CD8-positive, alpha-beta memory T cell (primary cell): ENCODE measurements at regions not wholly inside any gene's neighbourhood (a gene's known extent, or its start where the extent isn't known, plus 50 kb on each side); places are given as distances from the start of the nearest gene placed in this dataset.

ENCODE experiments used
- CTCF ChIA-PET: fragments of 350-600 bp; sonication (Branson Sonifier 250); formaldehyde crosslinking; loops from one replicate; lab custom pipeline; 2021; ENCODE audit warnings: antibody characterized with exemption; lab: Charles Lee
- POLR2A ChIA-PET: fragments of 350-600 bp; sonication (Branson Sonifier 250); formaldehyde crosslinking; loops from one replicate; lab custom pipeline; 2021; ENCODE audit warnings: antibody characterized with exemption; lab: Charles Lee
- DNase-seq, 5 donors: peaks; one replicate each; pipeline versions ENCODE4 v3.0.0 to v3.0.0-alpha.2; 2020 to 2022; ENCODE audit warnings: mixed read lengths in 1 of 5
- H3K27ac ChIP-seq: one replicate; pipeline ENCODE4 v1.7.0; 2013; ENCODE audit warnings: low read depth, mild to moderate bottlenecking, low read length, moderate library complexity
- H3K27me3 ChIP-seq: 2 replicates; pipeline ENCODE4 v1.7.0; 2013; ENCODE audit warnings: low read length, mild to moderate bottlenecking; ENCODE audit not compliant: insufficient read depth, poor library complexity, severe bottlenecking
- H3K36me3 ChIP-seq: 2 replicates; pipeline ENCODE4 v1.7.0; 2013; ENCODE audit warnings: mild to moderate bottlenecking, low read length, moderate library complexity; ENCODE audit not compliant: insufficient read depth
- H3K4me1 ChIP-seq: 2 replicates; pipeline ENCODE4 v1.7.0; 2013; ENCODE audit warnings: mild to moderate bottlenecking, low read length, moderate library complexity; ENCODE audit not compliant: insufficient read depth
- H3K4me3 ChIP-seq: 2 replicates; pipeline ENCODE4 v1.7.0; 2013; ENCODE audit warnings: mild to moderate bottlenecking, low read length
- H3K9me3 ChIP-seq: 2 replicates; pipeline ENCODE4 v1.7.0; 2013; ENCODE audit warnings: mild to moderate bottlenecking, low read length
- H3K27ac Mint-ChIP-seq, 8 donors: one replicate each; pipeline ENCODE4 v1.8.0; 2020 to 2021; ENCODE audit warnings: mixed read lengths in 8 of 8, mild to moderate bottlenecking in 6 of 8, inconsistent platforms in 3 of 8, moderate library complexity in 3 of 8
- H3K27me3 Mint-ChIP-seq, 2 donors: one replicate each; pipeline ENCODE4 v1.8.0; 2020 to 2021; ENCODE audit warnings: mixed read lengths in 2 of 2, mild to moderate bottlenecking in 1 of 2, moderate library complexity in 1 of 2
- H3K36me3 Mint-ChIP-seq, 3 donors: one replicate each; pipeline ENCODE4 v1.8.0; 2020 to 2021; ENCODE audit warnings: mixed read lengths in 3 of 3, inconsistent platforms in 1 of 3, mild to moderate bottlenecking in 1 of 3
- H3K4me1 Mint-ChIP-seq, 3 donors: one replicate each; pipeline ENCODE4 v1.8.0; 2020 to 2021; ENCODE audit warnings: mixed read lengths in 3 of 3, inconsistent platforms in 1 of 3, mild to moderate bottlenecking in 1 of 3
- H3K4me3 Mint-ChIP-seq, 7 donors: one replicate each; pipeline ENCODE4 v1.8.0; 2020 to 2021; ENCODE audit warnings: mixed read lengths in 7 of 7, mild to moderate bottlenecking in 6 of 7, moderate library complexity in 4 of 7, inconsistent platforms in 2 of 7
- H3K9me3 Mint-ChIP-seq, 5 donors: one replicate each; pipeline ENCODE4 v1.8.0; 2020 to 2022; ENCODE audit warnings: mixed read lengths in 5 of 5, mild to moderate bottlenecking in 3 of 5, moderate library complexity in 2 of 5, inconsistent platforms in 1 of 5

DNA sequence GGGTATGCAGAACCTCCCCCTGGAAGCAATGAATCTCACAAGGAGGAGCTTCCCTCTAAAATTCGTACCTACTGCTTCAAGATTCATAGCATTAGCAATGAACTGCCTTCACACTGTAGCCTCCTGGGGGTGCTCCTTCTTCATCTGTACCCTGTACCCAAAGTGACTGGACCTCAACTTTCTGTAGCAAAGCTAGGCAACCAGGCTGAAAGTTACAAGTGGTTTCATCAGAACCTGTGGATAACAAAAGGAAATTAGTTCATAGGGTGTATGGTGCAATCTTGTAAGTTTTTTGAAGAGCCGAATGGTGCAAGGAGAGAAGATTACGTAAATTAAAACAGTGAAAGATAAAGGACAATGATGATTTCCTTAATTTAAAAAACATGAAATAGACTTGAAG lies 1541.7 kb upstream of the FLRT2 start:
- Histone ChIP-seq H3K36me3 (no peaks in the 10 kb centered on the region), H3K4me1 (no peaks in the 10 kb centered on the region), H3K27me3 (no peaks in the 10 kb centered on the region), H3K4me3 (no peak overlapping the region), H3K27ac (no peak overlapping the region), H3K9me3 (no peaks in the 10 kb centered on the region)
- POLR2A ChIA-PET, result no interaction called here
- CTCF ChIA-PET, result no interaction called here
- DNase-seq, result no peak
- H3K27me3 Mint-ChIP-seq, result no peaks in the 10 kb centered on the region
- no peaks in the 10 kb centered on the region for H3K4me1 Mint-ChIP-seq
- H3K36me3 Mint-ChIP-seq, result no peaks in the 10 kb centered on the region
- H3K27ac Mint-ChIP-seq, result no peak overlapping the region
- no peak overlapping the region for H3K4me3 Mint-ChIP-seq
- peaks cover 4 to 39% (median 14%) of the 10 kb centered on the region in 5 donors for H3K9me3 Mint-ChIP-seq

DNA sequence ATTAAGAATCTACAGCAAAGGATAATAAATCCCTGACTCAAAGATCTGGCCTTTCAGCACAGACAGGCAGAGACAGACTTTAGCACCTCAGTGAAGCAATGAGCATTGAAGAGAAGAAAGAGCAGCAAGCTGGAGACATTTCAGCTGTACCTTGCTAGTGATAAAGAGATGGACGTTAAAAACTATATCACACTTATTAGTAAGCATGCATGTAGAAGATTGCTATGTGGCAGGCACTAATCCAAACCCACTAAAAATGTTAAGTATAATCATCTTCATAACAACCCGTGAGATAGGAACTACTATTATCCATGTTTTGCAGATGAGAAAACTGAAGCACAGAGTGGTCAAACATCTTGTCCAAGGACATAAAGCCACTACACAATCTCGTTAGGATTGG lies 1538.3 kb upstream of the FLRT2 start:
- POLR2A ChIA-PET, result no interaction called here
- no peaks in the 10 kb centered on the region for H3K9me3 ChIP-seq
- no peak overlapping the region for H3K4me3 ChIP-seq
- H3K27me3 ChIP-seq, result no peaks in the 10 kb centered on the region
- H3K27ac ChIP-seq, result no peak overlapping the region
- Mint-ChIP-seq H3K4me1 (no peaks in the 10 kb centered on the region), H3K36me3 (no peaks in the 10 kb centered on the region), H3K27ac (no peak overlapping the region), H3K4me3 (no peak overlapping the region), H3K9me3 (peaks cover 2 to 48% (median 12%) of the 10 kb centered on the region in 5 donors), H3K27me3 (no peaks in the 10 kb centered on the region)
- no peaks in the 10 kb centered on the region for H3K36me3 ChIP-seq
- CTCF ChIA-PET, result no interaction called here
- no peaks in the 10 kb centered on the region for H3K4me1 ChIP-seq
- DNase-seq, result no peak

DNA sequence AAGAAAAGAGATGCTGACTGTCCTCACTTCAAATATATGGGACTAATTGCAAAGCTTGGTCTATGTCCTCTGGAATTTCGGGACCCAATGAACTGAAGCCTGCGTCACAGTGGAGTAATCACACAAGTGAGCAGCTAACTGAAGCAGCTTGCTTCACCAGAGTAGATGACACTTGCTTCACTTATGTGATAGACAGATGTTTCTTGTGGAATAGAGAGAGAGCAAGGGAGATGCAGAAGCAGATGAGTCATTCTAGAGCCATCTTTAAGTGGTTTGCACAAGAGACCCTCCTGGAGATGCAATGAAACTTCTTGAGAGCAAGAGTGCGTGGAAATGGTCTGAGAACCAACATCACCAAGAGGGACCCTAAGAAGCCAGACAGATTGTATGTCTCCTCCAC lies 1537.1 kb upstream of the FLRT2 start:
- Histone ChIP-seq H3K27ac (no peak overlapping the region), H3K4me1 (no peaks in the 10 kb centered on the region), H3K9me3 (no peaks in the 10 kb centered on the region), H3K4me3 (no peak overlapping the region), H3K27me3 (no peaks in the 10 kb centered on the region), H3K36me3 (no peaks in the 10 kb centered on the region)
- no peaks in the 10 kb centered on the region for H3K27me3 Mint-ChIP-seq
- H3K9me3 Mint-ChIP-seq, result peaks cover 2 to 51% (median 10%) of the 10 kb centered on the region in 5 donors
- no peaks in the 10 kb centered on the region for H3K4me1 Mint-ChIP-seq
- no peak overlapping the region for H3K4me3 Mint-ChIP-seq
- H3K36me3 Mint-ChIP-seq, result no peaks in the 10 kb centered on the region
- H3K27ac Mint-ChIP-seq, result no peak overlapping the region
- POLR2A ChIA-PET, result no interaction called here
- no peak for DNase-seq
- CTCF ChIA-PET, result no interaction called here

DNA sequence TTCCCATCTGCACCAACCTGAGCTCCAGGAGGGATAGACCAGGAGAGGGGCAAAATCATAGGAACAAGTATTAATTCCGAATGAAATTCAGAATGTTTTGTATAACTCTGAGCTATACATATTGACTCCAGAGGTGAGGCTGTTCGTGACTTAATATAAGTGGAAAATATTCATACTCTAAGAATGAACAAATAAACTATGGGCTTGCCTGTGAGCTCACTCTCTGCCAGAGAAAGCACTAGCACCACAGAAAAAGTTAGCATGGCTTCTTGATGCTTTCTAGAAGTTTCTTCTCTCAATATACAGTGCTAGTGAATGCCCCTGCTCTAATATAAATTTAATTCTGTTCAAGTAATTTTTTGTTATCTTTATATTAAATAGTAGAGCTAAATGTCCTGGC lies 1536.4 kb upstream of the FLRT2 start:
- H3K9me3 Mint-ChIP-seq, result peaks cover 2 to 47% (median 10%) of the 10 kb centered on the region in 5 donors
- H3K36me3 Mint-ChIP-seq, result no peaks in the 10 kb centered on the region
- no peaks in the 10 kb centered on the region for H3K9me3 ChIP-seq
- ChIA-PET POLR2A (no interaction called here), CTCF (no interaction called here)
- H3K27ac ChIP-seq, result no peak overlapping the region
- no peaks in the 10 kb centered on the region for H3K4me1 ChIP-seq
- H3K27ac Mint-ChIP-seq, result no peak overlapping the region
- no peaks in the 10 kb centered on the region for H3K4me1 Mint-ChIP-seq
- no peaks in the 10 kb centered on the region for H3K27me3 Mint-ChIP-seq
- no peaks in the 10 kb centered on the region for H3K36me3 ChIP-seq
- no peak overlapping the region for H3K4me3 Mint-ChIP-seq
- H3K27me3 ChIP-seq, result no peaks in the 10 kb centered on the region
- H3K4me3 ChIP-seq, result no peak overlapping the region
- no peak for DNase-seq

DNA sequence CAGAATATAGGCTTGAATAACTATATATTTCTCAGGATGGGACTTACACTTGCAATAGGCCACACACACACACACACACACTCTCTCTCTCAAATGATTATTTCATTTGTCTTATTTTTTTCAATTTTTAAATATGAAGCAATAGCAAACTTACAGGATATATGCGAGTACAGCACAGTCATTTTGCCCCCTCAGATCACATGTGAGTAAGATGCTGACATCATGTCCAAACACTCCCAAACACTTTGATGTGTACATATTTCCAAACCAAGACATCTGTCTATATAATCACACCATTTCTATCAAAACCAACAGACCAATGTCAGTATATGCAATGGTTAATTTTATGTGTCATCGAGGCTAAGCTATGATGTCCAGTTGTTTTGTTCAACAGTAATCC lies 1535.9 kb upstream of the FLRT2 start:
- Mint-ChIP-seq H3K9me3 (peaks cover 2 to 42% (median 10%) of the 10 kb centered on the region in 5 donors), H3K36me3 (no peaks in the 10 kb centered on the region), H3K27ac (no peak overlapping the region), H3K4me3 (no peak overlapping the region), H3K27me3 (no peaks in the 10 kb centered on the region), H3K4me1 (no peaks in the 10 kb centered on the region)
- Histone ChIP-seq H3K4me3 (no peak overlapping the region), H3K9me3 (no peaks in the 10 kb centered on the region), H3K36me3 (no peaks in the 10 kb centered on the region), H3K27me3 (no peaks in the 10 kb centered on the region), H3K27ac (no peak overlapping the region), H3K4me1 (no peaks in the 10 kb centered on the region)
- DNase-seq, result no peak
- CTCF ChIA-PET, result no interaction called here
- POLR2A ChIA-PET, result no interaction called here

DNA sequence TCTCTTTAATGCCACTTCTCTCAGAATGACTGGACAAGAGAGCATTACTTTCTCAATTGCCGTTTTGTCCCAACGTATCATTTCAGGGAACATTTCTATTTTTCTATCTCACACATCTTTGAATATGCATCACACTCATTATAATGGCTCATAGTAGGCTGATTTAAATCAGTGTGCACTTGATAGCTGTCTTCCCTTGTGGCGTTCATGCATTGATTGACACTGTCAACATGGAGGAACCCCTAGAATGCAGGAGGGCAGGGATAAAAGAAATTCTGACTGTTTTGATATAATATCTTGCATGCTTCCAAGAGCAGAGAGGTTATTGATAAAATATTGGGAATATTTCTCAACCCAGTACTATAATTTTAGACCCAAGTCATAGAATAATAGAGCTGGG lies 1528.9 kb upstream of the FLRT2 start:
- Histone ChIP-seq H3K27ac (no peak overlapping the region), H3K27me3 (no peaks in the 10 kb centered on the region), H3K36me3 (no peaks in the 10 kb centered on the region), H3K4me3 (no peak overlapping the region), H3K9me3 (no peaks in the 10 kb centered on the region), H3K4me1 (no peaks in the 10 kb centered on the region)
- H3K27me3 Mint-ChIP-seq, result no peaks in the 10 kb centered on the region
- peaks cover 5 to 40% (median 16%) of the 10 kb centered on the region in 5 donors for H3K9me3 Mint-ChIP-seq
- ChIA-PET POLR2A (no interaction called here), CTCF (no interaction called here)
- no peaks in the 10 kb centered on the region for H3K4me1 Mint-ChIP-seq
- no peak overlapping the region for H3K4me3 Mint-ChIP-seq
- no peaks in the 10 kb centered on the region for H3K36me3 Mint-ChIP-seq
- no peak for DNase-seq
- no peak overlapping the region for H3K27ac Mint-ChIP-seq

DNA sequence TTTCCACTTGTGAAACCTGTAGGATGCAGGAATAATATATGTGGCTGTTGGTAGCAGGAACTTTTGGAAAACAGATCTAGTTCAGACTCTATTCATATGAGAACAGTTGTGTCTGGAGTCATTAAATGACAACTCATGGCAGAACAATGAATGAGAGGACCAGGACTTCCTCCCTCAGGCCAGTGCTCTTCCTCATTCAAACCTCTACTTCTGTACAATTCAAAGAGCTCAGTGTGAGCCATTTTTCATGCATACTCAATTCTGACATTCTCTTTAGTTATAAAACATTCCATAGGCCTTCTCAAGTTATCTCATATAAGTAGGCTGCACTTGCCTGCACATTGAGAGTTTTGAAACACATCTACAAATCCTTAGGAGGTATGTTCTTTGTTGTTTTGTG lies 1526.6 kb upstream of the FLRT2 start:
- H3K27me3 Mint-ChIP-seq, result no peaks in the 10 kb centered on the region
- no peaks in the 10 kb centered on the region for H3K4me1 ChIP-seq
- H3K9me3 Mint-ChIP-seq, result peaks cover 6 to 35% (median 19%) of the 10 kb centered on the region in 5 donors
- no peaks in the 10 kb centered on the region for H3K36me3 Mint-ChIP-seq
- H3K27me3 ChIP-seq, result no peaks in the 10 kb centered on the region
- no peak overlapping the region for H3K4me3 ChIP-seq
- H3K9me3 ChIP-seq, result no peaks in the 10 kb centered on the region
- H3K4me3 Mint-ChIP-seq, result no peak overlapping the region
- H3K27ac Mint-ChIP-seq, result no peak overlapping the region
- H3K4me1 Mint-ChIP-seq, result no peaks in the 10 kb centered on the region
- no peak overlapping the region for H3K27ac ChIP-seq
- no peak for DNase-seq
- H3K36me3 ChIP-seq, result no peaks in the 10 kb centered on the region
- ChIA-PET POLR2A (no interaction called here), CTCF (no interaction called here)

DNA sequence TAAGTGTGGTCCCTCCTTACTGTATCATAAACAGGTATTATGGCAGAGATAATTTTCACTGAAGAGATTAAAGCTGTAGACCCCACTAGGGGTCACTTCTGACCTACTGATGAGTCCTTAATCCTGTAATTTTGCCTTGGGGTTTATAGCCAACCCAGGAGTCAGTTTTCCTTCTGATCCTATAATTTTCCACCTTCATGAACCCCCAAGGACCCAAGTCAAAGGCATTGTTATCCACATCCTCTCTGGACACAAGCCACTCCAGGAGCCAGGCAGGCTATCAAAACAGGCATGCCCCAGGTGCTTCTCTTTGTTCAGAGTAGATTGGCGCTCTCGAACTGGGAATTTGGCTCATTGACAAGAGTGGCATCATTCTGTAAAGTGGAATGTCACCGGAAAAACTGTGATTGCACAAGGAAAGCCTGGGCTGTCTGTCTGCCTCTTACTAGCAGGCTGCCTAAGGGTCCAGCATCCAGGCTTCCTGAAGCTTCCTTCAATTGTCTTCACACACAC lies 1523.2 kb upstream of the FLRT2 start:
- H3K9me3 Mint-ChIP-seq, result peaks cover 6 to 47% (median 11%) of the 10 kb centered on the region in 5 donors
- no peaks in the 10 kb centered on the region for H3K36me3 Mint-ChIP-seq
- no peaks in the 10 kb centered on the region for H3K27me3 ChIP-seq
- H3K4me3 Mint-ChIP-seq, result no peak overlapping the region
- H3K9me3 ChIP-seq, result no peaks in the 10 kb centered on the region
- H3K4me3 ChIP-seq, result no peak overlapping the region
- no peaks in the 10 kb centered on the region for H3K36me3 ChIP-seq
- H3K4me1 ChIP-seq, result no peaks in the 10 kb centered on the region
- no peaks in the 10 kb centered on the region for H3K27me3 Mint-ChIP-seq
- DNase-seq, result no peak
- H3K27ac ChIP-seq, result no peak overlapping the region
- no peaks in the 10 kb centered on the region for H3K4me1 Mint-ChIP-seq
- no peak overlapping the region for H3K27ac Mint-ChIP-seq
- ChIA-PET CTCF (no interaction called here), POLR2A (no interaction called here)

DNA sequence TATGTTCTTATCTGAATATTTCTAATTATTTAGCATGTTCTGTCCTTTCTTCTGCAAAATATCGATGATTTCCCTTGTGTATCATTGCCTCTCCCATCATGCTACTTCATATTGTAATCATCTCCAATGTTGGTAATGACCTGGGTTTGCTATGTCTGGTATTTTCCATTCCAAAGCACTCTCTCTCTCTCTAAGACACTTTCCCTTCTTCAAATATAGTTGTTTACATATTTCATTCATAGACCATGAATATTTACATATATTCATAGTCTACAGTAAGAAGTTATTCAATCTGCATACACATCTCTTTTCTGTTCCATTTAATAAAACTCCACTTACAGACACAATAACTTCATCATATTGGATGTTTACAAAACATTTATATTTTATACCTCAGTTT lies 1516.5 kb upstream of the FLRT2 start:
- CTCF ChIA-PET, result no interaction called here
- no peak for DNase-seq

More for the DNA sequence above, 1516.5 kb upstream of the FLRT2 start:
- Mint-ChIP-seq H3K9me3 (peaks cover 4 to 27% (median 7%) of the 10 kb centered on the region in 5 donors), H3K36me3 (no peaks in the 10 kb centered on the region), H3K27ac (no peak overlapping the region), H3K27me3 (no peaks in the 10 kb centered on the region), H3K4me3 (no peak overlapping the region), H3K4me1 (no peaks in the 10 kb centered on the region)
- Histone ChIP-seq H3K27ac (no peak overlapping the region), H3K9me3 (no peaks in the 10 kb centered on the region), H3K4me1 (no peaks in the 10 kb centered on the region), H3K36me3 (no peaks in the 10 kb centered on the region), H3K4me3 (no peak overlapping the region), H3K27me3 (no peaks in the 10 kb centered on the region)
- POLR2A ChIA-PET, result no interaction called here
